Lower leg skin (tissue), 4 donors: ENCODE measurements at regions not wholly inside any gene's neighbourhood (a gene's known extent, or its start where the extent isn't known, plus 50 kb on each side); places are given as distances from the start of the nearest gene placed in this dataset.

Experiments used
- DNase-seq, 2 donors: peaks; one replicate each; pipeline ENCODE4 v3.0.0-alpha.2; 2019; ENCODE audit warnings: low spot score in 2 of 2
- H3K4me3 ChIP-seq: fragments of 200-600 bp; sonication (generic); 2 replicates; pipeline ENCODE4 v1.5.1; 2017; ENCODE audit warnings: mild to moderate bottlenecking, low read depth; ENCODE audit not compliant: poor library complexity, severe bottlenecking
- POLR2A ChIP-seq, 2 donors: fragments of 450-650 bp; IDR thresholded peaks; one replicate each; pipeline ENCODE4 v1.6.1; 2016 to 2017; ENCODE audit warnings: antibody characterized with exemption in 2 of 2, mild to moderate bottlenecking in 1 of 2, moderate library complexity in 1 of 2
- WGBS, 2 donors: methylation state at CpG; one replicate each; pipeline ENCODE4 v1.1.5; 2018; 5-methylcytosine and 5-hydroxymethylcytosine counted together
- intact Hi-C: fragments of 100-400 bp; cut with DNase I; formaldehyde crosslinking; loops from one replicate; pipeline ENCODE4 v1.15.0; 2023; ENCODE audit warnings: low total_unique reads
- TF ChIP-seq, protein P1 (sequence below), 3 donors: fragments of 450-650 bp; IDR thresholded peaks; one replicate each; pipeline ENCODE4 v1.5.1; 2016; ENCODE audit warnings: antibody characterized with exemption in 3 of 3, mild to moderate bottlenecking in 3 of 3, moderate library complexity in 2 of 3

DNA sequence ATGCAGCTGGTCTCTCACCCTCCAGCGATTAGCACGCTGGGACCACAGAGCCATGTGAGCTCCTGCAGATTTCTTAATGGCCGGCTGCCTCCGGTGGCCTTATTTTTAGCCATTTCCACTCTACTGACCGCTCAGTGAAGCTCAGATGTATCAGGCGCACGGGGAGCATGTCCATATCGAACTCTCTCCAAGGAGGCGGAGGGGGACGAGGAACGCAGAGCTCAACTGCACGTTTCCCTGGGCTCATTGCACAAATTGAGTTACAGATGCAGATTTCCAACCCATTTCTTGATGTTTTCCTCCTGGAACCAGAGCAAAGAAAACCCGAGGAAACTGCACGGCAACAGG, 207.1 kb downstream of the CTTN start:
- 87 to 95% methylated on average over 14 of the region's 14 CpGs for WGBS, 2 donors
- intact Hi-C loops = no loop called here
- TF ChIP-seq, protein P1, sequence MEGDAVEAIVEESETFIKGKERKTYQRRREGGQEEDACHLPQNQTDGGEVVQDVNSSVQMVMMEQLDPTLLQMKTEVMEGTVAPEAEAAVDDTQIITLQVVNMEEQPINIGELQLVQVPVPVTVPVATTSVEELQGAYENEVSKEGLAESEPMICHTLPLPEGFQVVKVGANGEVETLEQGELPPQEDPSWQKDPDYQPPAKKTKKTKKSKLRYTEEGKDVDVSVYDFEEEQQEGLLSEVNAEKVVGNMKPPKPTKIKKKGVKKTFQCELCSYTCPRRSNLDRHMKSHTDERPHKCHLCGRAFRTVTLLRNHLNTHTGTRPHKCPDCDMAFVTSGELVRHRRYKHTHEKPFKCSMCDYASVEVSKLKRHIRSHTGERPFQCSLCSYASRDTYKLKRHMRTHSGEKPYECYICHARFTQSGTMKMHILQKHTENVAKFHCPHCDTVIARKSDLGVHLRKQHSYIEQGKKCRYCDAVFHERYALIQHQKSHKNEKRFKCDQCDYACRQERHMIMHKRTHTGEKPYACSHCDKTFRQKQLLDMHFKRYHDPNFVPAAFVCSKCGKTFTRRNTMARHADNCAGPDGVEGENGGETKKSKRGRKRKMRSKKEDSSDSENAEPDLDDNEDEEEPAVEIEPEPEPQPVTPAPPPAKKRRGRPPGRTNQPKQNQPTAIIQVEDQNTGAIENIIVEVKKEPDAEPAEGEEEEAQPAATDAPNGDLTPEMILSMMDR (IDR thresholded peaks at IDR 0.05) = no peak
- no peak for TF ChIP-seq POLR2A (IDR thresholded peaks at IDR 0.05)

DNA sequence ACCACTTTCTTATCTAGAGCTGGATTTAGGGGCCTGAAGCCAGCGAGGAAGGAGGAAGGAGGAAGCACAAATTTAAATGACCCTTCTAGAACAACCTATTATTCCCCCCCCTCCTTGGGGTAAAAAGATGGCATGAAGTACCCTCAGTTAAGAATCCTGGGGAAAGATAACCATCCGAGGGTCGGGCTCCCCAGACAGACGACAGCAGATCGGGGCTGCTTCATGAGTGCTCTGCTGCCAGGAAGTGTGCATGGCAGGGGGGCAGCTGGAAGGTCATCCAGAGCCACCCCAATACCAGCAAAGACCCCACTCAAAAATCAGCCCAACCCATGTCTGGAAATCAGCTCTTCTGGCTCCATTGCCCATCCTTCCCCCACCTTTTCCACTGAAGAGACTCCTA, 207.5 kb downstream of the CTTN start:
- H3K4me3 ChIP-seq = no peak overlapping the region
- intact Hi-C loops = no loop called here
- DNase-seq = no peak
- 80 to 83% methylated on average over 5 of the region's 5 CpGs for WGBS, 2 donors
- no peak for TF ChIP-seq POLR2A (IDR thresholded peaks at IDR 0.05)
- TF ChIP-seq, protein P1 (IDR thresholded peaks at IDR 0.05) = no peak

More for the DNA sequence above, 207.1 kb downstream of the CTTN start:
- no peak for DNase-seq
- H3K4me3 ChIP-seq = no peak overlapping the region

DNA sequence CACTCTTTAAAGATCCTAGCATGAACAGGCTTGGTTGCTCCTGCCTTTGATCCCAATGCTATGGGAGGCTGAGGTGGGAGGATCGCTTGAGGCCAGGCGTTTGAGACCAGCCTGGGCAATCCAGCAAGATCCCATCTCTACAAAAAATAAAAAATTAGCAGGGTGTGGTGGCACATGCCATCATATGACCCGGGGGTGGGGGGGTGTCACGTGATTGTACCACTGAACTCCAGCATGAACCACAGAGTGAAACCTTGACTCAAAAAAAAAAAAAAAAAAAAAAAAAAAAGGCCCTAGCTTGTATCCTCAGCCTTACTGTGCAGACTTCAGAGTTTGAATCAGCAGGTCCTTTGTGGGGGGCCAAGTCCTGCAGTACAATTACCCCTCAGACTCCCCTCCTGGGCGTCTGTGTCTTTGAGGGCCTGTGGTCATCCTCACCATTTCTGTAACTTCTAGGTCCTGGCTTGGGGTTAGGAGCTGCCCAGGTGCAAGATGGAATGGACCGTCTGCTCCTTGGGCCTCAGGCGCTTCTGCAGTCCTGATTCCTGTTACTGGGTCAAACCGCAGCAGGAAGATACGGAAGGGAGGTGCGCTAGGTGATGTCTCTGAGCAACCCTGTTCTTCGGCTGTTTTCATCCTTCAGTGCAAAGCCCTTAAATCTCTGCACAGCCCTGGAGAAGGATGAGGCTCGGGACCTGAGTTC, 208.1 kb downstream of the CTTN start:
- intact Hi-C loops = no loop called here
- no peak for DNase-seq
- TF ChIP-seq POLR2A (IDR thresholded peaks at IDR 0.05) = no peak
- TF ChIP-seq, protein P1 (IDR thresholded peaks at IDR 0.05) = no peak
- WGBS, 2 donors = 83 to 86% methylated on average over 12 of the region's 12 CpGs
- no peak overlapping the region for H3K4me3 ChIP-seq

DNA sequence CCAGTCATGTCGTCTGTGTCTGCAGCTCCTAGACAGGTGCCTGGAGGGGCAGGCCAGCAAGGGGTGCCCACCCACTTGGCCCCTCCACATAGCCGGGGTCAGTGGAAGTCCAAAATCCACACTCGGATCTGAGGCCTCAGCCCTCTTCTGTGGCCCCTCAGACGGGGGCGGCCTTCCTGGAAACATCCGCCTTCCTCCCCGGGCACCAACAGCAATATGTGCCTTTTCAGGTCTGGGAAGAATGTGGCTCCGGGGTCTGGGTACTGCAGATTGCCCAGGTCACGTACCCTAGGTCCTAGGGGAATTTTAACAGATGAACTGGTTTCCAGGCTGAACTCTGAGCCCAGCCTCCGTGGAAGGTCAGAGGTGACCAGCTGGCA, 208.6 kb downstream of the CTTN start:
- WGBS, 2 donors = 84 to 90% methylated on average over 10 of the region's 10 CpGs
- no peak overlapping the region for H3K4me3 ChIP-seq
- DNase-seq = no peak
- TF ChIP-seq, protein P1 (IDR thresholded peaks at IDR 0.05) = no peak
- TF ChIP-seq POLR2A (IDR thresholded peaks at IDR 0.05) = no peak
- intact Hi-C loops = no loop called here

DNA sequence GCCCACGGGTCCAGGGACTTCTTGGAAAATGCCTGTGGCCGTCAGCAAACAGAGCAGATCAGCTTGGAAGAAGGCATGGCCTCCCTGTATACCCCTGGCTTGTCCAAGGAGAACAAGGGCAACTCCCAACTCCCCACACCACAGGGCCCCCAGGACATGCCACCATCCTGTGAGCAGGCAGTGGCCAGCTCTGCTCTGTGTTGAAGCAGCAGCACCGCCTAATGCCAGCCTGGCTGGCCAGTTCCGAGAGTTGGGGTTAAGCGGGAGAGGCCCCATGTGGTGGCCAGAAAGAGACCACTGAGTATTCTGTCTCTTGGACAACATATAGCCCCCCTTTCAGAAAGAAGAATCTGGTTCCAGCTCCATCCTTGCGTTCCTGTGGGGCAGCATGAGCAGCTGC, 209.2 kb downstream of the CTTN start:
- H3K4me3 ChIP-seq = no peak overlapping the region
- DNase-seq = no peak
- TF ChIP-seq POLR2A (IDR thresholded peaks at IDR 0.05) = no peak
- TF ChIP-seq, protein P1 (IDR thresholded peaks at IDR 0.05) = no peak
- WGBS, 2 donors = 89 to 92% methylated on average over 5 to 6 of the region's 6 CpGs
- intact Hi-C loops = no loop called here
